ENCODE measurements at regions not wholly inside any gene's neighbourhood (a gene's known extent, or its start where the extent isn't known, plus 50 kb on each side); places are given as distances from the start of the nearest gene placed in this dataset.
A peak's percentile ranks its signal among the peaks of the same experiment; 100 is the strongest.

GRCh38 chr18:21162786-21163185 lies 51.2 kb upstream of the ROCK1 start:
- TF ChIP-seq, protein P1, sequence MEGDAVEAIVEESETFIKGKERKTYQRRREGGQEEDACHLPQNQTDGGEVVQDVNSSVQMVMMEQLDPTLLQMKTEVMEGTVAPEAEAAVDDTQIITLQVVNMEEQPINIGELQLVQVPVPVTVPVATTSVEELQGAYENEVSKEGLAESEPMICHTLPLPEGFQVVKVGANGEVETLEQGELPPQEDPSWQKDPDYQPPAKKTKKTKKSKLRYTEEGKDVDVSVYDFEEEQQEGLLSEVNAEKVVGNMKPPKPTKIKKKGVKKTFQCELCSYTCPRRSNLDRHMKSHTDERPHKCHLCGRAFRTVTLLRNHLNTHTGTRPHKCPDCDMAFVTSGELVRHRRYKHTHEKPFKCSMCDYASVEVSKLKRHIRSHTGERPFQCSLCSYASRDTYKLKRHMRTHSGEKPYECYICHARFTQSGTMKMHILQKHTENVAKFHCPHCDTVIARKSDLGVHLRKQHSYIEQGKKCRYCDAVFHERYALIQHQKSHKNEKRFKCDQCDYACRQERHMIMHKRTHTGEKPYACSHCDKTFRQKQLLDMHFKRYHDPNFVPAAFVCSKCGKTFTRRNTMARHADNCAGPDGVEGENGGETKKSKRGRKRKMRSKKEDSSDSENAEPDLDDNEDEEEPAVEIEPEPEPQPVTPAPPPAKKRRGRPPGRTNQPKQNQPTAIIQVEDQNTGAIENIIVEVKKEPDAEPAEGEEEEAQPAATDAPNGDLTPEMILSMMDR (IDR thresholded peaks at IDR 0.05; ENCODE audit: low read depth, low read length) = no peak
- no peak overlapping the region for H3K4me3 ChIP-seq (ENCODE audit: low read depth, low read length)

DNA sequence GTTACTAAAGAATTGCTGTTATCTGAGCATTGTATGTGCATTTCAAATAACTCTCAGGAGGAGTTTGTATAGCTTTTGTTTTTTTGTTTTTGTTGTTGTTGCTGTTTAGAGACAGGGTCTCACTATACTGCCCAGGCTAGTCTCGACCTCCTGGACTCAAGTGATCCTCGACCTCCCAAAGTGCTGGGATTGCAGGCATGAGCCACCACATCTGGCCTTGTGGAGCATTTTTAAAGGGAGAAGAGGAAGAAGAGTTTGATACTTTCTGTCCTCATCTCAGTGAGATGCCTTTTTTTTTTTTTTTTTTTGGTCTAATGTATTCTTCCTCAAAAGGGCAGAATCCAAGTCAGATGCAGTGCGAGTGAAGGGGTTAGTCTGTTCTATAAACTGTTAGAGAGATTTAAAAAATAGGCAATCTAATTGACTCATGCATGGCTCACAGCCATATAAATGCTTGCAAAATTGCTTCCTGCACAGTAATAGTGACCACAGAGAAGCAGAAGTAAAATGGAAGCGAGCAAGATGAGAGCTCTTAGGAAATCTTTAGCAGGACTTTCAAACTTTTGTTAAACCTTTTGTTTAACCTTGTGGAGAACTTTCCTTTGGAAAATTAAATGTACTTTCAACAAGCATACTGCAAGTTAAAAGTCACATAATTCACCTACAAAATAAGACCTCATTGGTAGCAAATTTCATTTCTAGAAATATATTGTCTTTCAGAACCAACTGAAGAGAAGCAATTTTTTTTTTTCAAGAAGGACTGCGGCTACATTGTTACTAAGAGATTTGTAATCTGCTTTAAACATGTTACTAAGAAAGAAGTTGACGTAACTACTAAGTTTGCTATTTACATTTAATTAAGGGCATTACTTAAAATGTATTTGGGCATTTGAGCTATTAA lies 52.3 kb upstream of the ROCK1 start:
- TF ChIP-seq, protein P1 (IDR thresholded peaks at IDR 0.05; ENCODE audit: low read depth, low read length) = no peak
- H3K4me3 ChIP-seq (ENCODE audit: low read depth, low read length) = peak overlapping the region; percentile 39

- TF ChIP-seq, protein P1 (IDR thresholded peaks at IDR 0.05; ENCODE audit: low read depth, low read length) = no peak
- peak overlapping the region; percentile 39 for H3K4me3 ChIP-seq (ENCODE audit: low read depth, low read length)
Observed at GRCh38 chr18:21164548-21165095, 53.0 kb upstream of the ROCK1 start.

DNA sequence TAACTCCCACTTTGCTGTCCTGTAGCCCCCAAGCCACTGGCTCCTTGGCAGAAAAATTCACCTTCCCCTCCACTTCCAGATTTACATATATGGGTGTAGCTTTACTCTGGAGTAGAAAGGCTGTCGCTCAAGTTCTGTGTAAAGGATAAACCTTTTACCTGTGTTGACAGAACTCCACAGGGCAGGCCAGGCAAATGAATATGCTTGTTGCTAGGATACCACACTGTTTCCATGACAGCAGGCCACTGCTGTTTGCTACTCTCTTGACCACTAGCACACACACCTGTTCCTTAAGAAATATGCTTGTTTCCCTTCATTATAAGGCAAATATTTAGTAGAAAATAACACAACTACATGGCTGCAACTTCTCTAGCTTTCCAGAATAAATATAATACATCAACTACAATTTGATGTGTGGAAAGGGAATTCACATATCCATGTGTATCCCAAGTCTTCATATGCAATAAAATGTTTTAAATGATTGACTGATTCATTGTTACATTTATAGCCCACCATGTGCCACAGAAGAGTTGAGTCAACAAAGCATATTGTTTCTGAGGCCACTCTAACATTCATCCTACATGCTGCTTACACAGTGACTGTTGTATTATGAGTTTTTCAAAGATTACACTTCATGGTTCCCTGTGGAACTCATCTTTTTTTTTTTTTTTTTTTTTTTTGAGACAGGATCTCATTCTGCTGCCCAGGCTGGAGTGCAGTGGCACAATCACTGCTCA lies 56.2 kb upstream of the ROCK1 start:
- TF ChIP-seq, protein P1 (IDR thresholded peaks at IDR 0.05; ENCODE audit: low read depth, low read length) = no peak
- H3K4me3 ChIP-seq (ENCODE audit: low read depth, low read length) = no peak overlapping the region

DNA sequence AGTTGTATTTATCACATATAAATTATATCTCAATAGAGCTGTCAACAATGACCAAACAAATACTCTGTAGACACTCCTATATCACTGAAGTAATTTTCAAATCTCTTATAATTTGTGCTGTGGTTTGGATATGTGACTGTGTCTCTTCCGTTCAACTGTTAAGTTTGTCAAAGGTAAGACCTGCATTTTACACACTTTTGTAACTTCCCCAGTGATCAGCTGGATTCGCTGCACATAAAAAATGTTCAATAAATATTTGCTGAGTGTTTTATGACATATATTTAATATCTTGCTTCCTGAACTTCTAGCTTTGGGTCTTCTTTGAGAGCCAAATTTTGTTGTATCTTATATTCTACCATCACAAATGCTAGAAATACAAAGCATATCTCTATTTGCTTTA lies 57.3 kb upstream of the ROCK1 start:
- H3K4me3 ChIP-seq (ENCODE audit: low read depth, low read length) = no peak overlapping the region
- TF ChIP-seq, protein P1 (IDR thresholded peaks at IDR 0.05; ENCODE audit: low read depth, low read length) = no peak

GRCh38 chr18:21177822-21178221 lies 64.2 kb upstream of the GREB1L start:
- no peak overlapping the region for H3K4me3 ChIP-seq (ENCODE audit: low read depth, low read length)
- TF ChIP-seq, protein P1 (IDR thresholded peaks at IDR 0.05; ENCODE audit: low read depth, low read length) = no peak

Data from WI38 (cell line).